WI38 (cell line): ENCODE measurements at regions not wholly inside any gene's neighbourhood (a gene's known extent, or its start where the extent isn't known, plus 50 kb on each side); places are given as distances from the start of the nearest gene placed in this dataset.

Experiments
- H3K4me3 ChIP-seq: 2 replicates; pipeline ENCODE4 v1.5.1; 2011; ENCODE audit warnings: low read depth, mild to moderate bottlenecking, control low read depth, low read length
- TF ChIP-seq, protein P1 (sequence below): IDR thresholded peaks from 2 replicates; pipeline ENCODE4 v1.5.1; 2012; ENCODE audit warnings: low read depth, mild to moderate bottlenecking, control low read depth, low read length

DNA sequence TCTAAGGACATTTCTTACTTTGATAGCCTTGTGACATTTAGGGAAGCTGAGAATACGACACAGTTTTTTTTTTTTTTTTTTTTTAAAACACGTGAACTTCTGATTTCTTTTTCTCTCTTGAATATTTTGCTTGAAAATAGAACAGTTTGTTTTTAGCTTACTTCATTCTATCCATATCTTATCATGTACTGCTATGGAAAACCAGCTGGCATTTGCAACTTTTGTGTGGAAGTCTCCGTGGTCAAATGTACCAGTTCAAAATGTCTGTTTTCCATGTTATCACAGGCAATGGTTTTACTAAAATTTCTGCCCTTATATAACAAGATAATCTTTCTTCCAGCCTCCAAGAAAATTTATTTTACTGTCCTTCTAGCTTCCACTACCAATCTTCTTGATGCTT lies 821.6 kb downstream of the DNAJB9 start:
- TF ChIP-seq, protein P1, sequence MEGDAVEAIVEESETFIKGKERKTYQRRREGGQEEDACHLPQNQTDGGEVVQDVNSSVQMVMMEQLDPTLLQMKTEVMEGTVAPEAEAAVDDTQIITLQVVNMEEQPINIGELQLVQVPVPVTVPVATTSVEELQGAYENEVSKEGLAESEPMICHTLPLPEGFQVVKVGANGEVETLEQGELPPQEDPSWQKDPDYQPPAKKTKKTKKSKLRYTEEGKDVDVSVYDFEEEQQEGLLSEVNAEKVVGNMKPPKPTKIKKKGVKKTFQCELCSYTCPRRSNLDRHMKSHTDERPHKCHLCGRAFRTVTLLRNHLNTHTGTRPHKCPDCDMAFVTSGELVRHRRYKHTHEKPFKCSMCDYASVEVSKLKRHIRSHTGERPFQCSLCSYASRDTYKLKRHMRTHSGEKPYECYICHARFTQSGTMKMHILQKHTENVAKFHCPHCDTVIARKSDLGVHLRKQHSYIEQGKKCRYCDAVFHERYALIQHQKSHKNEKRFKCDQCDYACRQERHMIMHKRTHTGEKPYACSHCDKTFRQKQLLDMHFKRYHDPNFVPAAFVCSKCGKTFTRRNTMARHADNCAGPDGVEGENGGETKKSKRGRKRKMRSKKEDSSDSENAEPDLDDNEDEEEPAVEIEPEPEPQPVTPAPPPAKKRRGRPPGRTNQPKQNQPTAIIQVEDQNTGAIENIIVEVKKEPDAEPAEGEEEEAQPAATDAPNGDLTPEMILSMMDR, result no peak
- H3K4me3 ChIP-seq, result no peak overlapping the region

DNA sequence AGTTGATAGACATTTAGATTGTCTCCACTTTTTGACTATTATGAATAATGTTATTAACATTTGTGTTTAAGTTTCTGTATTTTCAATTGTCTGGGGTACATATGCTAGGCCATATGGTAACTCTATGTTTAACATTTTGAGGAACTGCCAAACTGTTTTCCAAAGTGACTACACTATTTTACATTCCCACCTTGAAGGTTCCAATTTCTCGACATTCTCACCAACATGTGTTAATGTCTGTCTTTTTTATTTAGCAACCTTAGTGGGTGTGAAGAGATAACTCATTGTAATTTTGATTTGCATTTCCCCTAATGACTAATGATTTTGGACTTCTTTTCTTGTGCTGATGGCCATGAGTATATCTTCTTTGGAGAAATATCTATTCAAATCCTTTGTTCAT lies 832.4 kb downstream of the DNAJB9 start:
- TF ChIP-seq, protein P1, result no peak
- no peak overlapping the region for H3K4me3 ChIP-seq

DNA sequence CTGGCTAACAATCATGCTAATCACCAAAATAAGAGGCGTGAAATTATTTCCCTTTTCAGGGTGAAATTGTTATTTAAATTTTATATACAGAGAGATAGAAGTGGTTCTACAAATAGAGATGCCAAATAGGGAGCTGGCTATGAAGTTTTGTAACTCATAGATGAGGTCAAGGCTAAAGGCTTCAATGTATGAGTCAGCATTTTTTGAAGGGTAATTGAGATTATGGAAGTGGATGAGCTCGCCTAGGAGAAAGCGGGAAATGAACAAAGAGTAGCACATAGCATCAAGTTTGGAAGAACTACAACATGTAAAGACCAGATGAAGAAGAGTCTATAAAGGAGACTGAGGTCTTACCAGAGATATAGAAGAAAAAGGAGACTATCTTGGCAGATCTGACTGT lies 838.1 kb downstream of the DNAJB9 start:
- H3K4me3 ChIP-seq, result no peak overlapping the region
- TF ChIP-seq, protein P1, result no peak

GRCh38 chr7:109437957-109438356 lies 868.3 kb downstream of the DNAJB9 start:
- H3K4me3 ChIP-seq, result no peak overlapping the region
- TF ChIP-seq, protein P1, result no peak

GRCh38 chr7:109449760-109450159 lies 880.1 kb downstream of the DNAJB9 start:
- no peak overlapping the region for H3K4me3 ChIP-seq
- TF ChIP-seq, protein P1, result no peak

DNA sequence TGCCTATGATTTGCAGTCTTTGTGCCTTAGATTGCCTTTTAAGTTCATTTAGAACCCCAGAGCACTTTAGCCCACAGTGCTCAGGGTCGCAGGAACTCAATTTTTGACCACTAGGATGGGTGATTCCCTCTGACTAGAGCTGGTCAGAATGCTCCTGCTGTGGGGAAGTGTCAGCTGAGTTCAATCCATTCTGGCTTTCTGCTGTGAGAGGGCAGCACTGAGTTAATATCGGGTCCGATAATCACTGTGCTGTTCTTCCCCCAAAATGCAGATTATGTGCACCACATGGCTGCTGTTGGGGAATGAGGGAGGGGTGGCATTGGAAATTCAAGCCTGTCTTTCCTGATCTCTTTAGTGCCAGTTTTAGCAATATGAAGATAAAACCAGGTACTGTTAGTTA lies 886.4 kb downstream of the DNAJB9 start:
- TF ChIP-seq, protein P1, result no peak

DNA sequence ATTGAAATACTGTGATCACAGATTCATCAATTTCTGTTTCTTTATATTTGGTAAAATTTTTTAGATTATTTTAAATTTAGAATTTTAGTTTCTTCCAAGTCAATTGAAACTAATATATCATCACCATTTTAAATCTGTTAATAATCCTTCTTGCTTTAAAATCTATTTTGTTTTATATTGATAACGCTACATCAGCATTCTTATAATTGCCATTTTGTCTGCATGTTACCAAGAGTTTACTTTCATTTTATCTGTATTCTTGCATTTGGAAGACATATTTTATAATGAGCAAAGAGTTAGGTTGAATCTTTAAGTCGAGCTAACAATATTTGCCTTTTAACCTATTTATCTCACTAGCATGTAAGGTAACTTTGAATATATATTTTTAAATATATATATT lies 890.6 kb downstream of the DNAJB9 start:
- H3K4me3 ChIP-seq, result no peak overlapping the region
- TF ChIP-seq, protein P1, result no peak

More for the DNA sequence above, 886.4 kb downstream of the DNAJB9 start:
- H3K4me3 ChIP-seq, result no peak overlapping the region
